Head of caudate nucleus (tissue), 42 donors: ENCODE measurements at regions not wholly inside any gene's neighbourhood (a gene's known extent, or its start where the extent isn't known, plus 50 kb on each side); places are given as distances from the start of the nearest gene placed in this dataset.

Experiments used
- DNase-seq, 42 donors: peaks; one replicate each; pipeline versions ENCODE4 v3.0.0 to v3.0.0-alpha.2; 2020 to 2021; ENCODE audit warnings: mixed read lengths in 7 of 42
- intact Hi-C: fragments of 100-400 bp; cut with DNase I; formaldehyde crosslinking; loops from one replicate; pipeline ENCODE4 v1.15.0; 2022

DNA sequence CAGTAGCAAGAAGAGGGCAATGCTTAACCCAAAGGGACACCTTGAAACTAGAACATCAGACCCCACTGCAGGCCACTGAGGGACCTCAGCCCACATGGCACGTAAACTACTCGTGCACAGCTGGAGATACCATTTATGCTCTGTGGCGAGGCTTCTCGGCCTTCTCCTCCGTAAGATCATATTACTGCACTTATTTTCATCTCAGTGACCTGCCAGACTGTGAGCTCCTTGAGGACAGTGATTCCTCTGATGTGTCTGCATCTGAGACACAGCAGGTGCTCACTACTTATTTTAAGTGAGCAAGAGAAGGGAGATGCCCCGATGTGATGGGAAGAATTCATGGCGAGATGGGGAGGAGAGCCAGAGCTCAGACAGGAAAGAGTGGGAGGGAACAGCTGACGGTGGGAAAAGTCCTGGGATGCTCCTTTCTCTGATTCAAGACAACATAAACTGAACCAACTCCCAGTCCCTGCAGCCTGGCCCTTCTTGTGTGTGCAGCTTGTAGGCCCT lies 137.6 kb downstream of the RPLP1 start:
- DNase-seq, result no peak
- intact Hi-C loops, result no loop called here

DNA sequence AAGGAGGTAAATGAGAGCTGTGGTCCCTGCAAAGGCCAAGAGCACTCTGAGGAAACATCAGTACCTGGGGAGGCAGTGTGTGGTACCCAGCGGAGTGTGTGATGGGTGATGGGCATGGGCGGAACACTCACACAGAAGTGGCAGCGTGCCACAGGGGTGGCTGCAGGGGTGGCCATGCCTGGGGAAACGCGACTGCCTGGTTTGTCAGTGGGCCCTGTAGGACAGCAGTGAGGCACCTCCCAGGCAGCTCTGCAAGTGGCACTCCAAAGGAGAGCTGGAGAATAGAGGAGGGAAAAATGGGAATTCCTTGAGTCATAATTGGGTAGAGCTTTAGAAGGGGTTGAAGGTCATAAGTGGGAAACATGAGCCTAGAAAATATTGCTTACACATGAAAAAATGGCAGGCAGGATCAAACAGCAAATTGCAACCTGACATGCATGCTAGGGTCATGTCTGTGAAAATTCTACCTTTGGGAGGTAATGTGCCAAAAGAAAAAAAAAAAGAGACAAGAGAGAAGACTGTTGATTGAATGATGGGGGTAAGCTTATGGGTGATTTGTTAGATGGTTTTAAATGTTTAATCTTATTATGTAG lies 138.4 kb downstream of the RPLP1 start:
- intact Hi-C loops, result no loop called here
- DNase-seq, result no peak

DNA sequence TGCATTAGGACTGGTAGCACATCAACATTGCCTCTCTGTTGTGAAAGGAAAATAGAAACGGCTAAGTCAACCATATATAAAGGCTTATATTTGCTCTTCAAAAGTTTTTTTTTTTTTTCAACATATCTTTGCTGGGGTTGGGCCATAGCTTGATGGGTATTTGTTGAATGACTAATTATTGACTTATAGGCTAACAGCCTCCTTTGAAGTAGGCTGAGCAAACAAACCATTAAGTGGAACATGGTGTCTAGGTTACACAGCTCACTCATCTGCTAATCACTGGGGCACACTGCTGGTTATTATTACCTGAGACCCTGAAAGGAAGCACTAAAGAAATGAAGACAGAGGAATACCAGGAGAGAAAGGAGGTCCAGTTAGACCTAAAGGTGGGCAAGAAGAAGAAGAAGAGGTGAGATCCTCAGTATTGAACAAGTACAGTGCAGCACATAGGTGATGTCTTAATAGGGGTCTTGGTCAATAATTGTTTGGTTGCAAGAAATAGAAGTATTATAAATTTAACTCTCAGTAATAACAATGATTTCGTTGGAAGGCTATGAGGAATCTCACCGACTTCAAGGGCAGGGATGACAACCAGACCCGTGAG lies 139.4 kb downstream of the RPLP1 start:
- intact Hi-C loops, result no loop called here
- no peak for DNase-seq

DNA sequence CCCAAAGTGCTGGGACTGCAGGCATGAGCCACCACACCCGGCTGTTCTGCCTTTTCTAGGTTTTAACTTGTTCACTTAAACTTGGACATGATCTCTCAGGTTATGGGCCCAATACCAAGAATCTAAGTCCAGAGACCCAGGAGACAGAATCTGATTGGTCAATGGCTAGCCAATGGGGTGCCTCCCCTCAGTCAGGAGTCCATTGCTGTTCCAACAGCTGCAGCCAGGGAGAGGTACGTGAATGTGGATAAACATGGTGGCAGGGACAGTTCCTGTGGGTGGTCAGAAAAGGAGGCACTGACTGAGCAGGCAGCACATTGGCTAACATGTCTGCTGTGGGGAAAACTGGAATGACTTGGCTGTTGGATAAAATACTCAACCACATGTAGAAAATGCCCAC lies 140.3 kb downstream of the RPLP1 start:
- intact Hi-C loops, result no loop called here
- DNase-seq, result no peak

DNA sequence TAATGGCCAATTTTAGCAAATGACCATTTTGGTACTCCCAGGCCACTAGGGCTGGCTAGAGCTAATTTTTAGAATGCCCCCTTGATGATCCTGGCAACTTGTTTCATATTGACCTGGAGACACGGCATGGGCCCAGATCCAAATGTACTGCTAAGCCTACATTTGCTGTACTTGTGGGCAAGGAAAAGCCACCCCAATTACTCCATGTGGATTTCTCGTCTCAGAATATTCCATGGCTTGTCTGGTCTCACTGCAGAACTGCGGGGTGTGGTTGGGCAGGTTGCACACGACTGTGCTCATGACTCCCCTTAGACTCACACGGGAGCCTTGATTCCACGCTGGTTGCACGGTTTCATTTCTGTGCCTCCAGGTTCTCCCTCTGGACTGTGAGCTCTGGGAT lies 140.9 kb downstream of the RPLP1 start:
- intact Hi-C loops, result no loop called here
- no peak for DNase-seq

DNA sequence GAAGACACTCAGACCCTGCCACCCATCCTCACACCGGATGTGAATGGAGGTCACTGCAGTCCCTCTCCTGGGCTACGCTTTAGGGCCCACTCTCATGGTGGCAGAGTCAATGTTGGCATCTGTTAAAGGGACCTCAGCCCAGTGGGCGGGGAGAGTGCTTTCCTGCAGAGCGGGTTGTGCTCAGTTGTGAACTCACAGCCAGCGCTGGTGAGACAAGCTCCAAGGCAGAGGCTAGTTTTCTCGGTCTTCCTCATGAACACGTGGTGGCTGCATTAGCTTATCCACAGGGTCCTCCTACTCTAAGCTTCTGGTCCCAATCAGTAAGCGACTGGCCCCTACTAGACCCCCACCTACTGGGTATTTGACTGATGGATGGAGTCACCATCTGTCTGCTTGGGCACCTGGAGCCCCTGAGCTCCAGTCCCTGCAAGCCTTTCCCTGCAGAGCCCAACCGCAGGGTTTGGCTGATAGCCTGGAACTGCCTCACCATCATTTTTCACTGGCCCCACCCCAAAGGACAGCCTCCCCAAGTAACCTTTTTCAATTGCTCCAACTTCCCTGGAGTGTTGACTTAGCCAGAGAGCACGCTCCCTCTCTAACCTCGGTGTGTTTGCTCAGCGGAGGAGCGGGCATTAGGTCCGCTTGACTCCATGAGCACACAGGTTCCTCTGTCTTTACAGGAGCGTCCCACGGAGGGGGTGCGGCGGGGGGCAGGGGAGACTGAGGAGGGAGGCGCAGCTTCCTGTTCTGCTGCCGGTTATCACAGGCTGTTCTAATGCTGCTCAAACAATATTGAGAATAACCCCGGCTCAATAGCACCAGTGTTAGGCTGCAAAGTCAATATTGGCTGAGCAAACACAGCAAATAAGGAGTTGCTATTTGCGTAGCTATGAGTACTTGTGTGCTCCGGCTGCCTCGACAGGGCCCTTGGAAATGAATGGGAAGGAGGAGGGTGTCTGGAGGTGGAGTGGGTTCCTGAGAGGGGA lies 141.7 kb downstream of the RPLP1 start:
- intact Hi-C loops, result no loop called here
- peak in 1 of 42 donors; percentile 11 for DNase-seq

DNA sequence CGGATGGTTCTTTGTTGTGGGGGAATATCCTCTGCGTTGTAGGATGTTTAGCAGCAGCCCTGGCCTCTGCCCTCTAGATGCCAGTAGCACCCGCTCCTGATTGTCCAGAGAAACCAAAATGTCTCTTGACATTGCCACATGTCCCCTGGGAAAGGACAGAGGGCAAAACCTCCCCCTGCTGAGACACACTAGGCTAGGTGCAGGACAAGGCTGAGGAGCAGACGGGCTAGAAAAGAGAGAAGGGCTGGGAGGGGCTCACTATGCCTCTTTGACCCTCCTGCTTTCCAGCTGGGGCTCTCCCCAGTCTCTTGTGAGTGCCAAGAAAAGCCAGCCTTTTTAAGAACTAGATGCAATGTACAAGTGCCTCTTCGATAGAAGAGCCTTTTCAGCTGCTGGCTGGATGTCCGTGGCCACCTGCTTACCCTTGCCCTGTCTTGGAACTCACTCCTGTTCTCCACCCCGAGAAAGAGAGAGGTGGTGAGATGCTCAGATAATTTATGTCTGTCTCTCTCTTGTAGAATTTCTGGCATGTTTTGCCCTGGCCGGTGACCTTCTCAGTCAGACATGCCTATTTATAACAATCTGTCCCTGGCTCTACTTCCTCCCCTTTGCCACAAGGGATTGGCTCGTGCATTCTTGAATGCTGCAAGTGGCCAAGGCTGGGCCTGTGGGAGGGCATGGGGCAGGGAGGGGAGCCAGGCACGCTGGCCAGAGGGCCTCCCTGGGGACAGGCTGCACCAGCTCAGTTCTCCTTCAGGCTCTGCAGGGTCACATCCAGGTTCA lies 142.6 kb downstream of the RPLP1 start:
- intact Hi-C loops, result no loop called here
- peak in 11 of 42 donors; percentile 14 to 45 (median 24) for DNase-seq

DNA sequence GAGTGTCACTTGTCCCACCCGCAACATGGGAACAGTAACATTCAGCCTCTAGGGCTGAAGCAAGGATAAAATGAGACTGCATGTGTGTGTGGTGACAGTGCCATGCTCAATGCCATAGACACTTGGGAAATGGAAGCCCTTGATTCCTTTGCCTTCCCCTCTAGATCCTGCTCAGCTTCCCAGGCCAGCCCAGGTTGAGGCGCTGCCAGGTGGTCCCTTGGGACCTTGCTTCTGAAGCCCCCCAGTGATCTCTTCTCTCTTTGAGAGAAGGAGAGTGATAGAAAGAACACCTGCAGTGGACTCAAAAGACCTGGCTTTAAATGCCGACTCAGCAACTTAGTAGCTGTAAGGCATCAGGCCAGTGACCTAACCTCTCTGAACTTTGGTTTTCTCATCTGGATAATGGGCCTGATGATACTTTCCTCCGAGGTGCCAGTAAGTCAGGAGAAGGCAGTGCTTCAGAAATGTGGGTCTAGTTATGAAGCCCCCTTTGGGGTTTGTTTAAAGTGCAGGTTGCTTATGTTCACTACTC lies 144.5 kb downstream of the RPLP1 start:
- intact Hi-C loops, result no loop called here
- no peak for DNase-seq

DNA sequence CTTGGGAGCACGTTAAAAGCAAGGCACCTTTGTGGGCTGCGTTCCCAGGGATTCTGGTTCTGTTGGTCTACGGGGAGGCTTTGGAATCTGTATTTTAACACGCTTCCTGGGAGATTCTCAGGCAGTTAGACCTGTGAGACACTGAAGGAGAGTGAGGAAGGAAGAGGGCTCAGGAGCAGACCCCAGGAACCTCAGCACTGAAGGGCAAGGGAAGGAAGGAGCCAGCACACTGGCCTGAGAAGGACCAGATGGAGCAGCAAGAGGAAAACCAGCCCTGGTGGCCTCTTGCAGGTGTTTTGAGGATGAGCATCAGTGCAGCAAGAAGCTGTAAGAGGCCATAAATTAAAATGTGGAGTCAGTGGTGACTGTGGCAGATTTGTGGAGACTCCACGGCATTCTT lies 146.7 kb downstream of the RPLP1 start:
- intact Hi-C loops, result no loop called here
- DNase-seq, result peak in 2 of 42 donors; percentile 2 to 18

DNA sequence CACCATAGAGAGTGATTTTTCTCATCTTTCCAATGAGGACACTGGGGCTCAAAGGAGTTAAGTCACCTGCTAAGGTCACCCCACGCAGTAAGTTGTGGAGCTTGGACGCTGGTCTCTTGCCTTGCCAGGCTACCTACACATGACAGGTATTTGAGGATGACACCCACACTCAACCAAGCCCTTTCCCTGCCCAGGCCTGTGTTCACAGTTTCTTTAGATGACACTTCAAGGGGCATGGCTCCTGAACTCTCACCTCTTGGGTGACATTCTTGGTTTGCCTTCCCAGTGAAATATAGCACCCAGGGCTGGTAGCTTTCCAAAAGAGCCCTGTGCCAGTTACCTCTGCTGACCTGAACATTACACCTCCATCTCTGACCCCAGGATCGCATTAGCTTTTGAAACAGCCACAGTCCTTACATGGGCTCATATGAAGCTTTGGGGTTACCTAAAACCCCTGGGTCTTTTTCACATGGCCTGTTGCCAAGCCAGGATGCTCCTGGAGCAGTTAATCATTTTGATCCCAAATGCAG lies 148.0 kb downstream of the RPLP1 start:
- DNase-seq, result no peak
- intact Hi-C loops, result no loop called here

DNA sequence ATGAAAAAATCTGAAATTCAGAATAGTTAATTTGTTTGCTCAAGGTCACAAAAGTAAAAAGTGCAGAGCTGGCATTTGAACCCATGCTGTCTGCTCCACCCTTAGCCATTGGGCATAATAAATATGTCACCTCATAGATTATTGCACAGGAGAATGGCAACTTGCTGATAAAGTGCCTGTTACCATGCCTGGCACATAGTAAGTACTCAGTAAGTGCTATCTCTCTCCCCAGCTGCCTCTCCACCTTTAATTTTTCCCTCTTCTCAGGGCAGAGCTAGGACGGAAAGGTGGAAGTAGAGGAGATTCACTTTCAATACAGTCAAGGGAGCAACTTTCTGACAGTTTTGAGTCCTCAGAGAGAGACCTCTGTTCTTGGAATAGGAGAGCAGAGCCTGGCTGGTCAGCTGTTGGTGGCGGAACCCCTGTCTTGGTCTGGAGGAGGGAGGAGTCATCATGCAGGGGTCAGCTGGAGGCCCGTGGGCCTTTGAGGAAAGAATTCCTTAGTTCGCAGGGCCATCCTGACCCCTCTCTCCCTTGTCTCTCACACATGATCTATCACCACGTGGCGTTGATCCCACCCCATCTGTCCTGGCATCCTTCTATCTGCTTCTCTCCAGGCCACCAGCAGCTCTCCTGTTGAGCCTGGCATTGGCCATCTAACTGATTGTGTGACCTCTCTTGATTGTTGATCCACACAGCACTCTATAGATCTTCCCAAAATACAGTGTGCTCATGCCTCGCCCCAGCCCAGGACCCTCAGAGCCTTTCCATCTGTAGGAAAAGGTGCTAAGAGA lies 149.3 kb downstream of the RPLP1 start:
- intact Hi-C loops, result no loop called here
- no peak for DNase-seq

DNA sequence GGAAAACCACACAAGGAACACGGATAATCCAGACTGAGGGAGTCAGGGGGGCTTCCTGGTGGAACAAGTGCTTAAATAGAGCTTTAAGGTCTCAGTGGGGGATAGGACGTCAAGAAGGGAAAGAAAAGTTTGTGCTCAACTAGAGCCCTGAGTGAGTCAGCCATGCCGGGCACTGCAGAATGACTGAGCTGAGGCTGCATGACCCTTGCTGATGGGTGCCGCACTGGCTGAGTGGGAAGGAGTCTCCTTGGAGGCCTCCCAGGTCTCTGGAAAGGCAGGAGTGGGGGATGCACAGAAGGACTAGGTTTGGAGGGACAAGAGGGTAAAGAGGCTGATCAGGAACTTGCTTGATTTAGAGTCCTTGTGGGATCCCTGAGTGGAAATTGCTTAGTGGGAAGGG lies 150.3 kb downstream of the RPLP1 start:
- intact Hi-C loops, result no loop called here
- no peak for DNase-seq

DNA sequence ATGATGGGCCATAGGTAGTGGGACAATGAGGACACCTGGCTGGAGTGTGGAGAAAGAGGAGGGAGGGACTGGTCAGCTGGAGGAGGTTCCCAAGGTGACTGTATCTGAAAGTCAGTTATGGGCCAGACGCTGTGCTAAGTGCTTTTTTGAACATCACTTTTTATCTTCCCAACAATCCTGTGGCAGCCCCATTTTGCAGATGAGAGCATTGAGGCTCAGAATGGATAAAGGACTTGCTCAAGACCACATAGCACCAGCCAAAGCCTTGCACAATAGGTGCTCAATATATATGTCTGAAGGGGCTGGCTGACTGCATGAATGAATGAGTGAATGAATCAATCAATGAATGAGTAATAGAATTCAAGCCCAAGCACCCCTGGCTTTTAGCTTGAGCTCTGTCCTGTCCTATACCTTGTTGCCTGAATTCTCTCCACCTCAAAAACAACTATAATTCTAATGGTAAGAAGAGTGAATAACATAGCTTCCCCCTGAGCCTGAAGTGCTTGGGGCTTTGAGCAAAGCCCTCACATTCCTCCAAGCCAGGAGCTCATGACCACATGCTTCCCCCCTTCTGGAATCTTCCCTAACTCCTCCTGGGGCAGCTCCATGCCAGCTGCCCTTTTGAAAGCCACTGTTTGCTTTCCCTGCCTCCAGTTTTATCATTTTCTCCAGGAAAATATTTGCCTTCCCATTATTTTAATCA lies 150.9 kb downstream of the RPLP1 start:
- intact Hi-C loops, result no loop called here
- no peak for DNase-seq

DNA sequence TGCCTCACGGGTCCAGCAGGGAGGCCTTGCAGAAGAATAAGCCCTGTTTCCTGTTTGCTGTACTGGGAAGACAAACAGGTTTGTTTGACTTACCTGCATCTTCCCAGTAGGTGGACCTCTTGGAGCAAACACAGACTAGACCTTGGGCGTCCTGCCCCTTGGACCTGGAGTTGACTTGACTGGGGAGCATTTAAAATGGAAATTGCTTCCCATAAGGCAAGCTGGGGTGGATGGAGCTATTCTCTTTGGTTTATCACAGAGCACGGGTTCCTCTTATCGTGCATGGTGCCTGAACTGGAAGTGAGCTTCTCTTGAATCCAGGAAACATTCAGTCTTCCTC lies 151.4 kb downstream of the RPLP1 start:
- DNase-seq, result no peak
- intact Hi-C loops, result no loop called here

DNA sequence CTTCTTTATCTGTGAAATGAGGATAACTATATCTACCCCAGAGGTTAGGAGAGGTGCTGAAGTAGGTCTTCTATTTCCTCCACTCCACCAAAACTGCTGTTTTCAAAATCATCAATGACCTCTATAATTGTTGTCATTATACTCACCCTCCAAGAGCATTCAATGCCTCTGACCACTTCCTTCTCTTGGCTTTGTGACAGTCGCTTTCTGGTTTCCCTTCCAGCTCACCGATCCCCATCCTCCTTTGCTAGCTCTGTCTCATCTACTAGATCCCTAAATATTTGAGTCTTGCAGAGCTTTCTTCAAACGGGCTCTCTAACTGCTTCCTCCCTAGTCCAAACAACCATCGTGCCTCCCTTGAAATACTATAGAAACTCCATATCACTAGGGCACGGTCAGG lies 153.5 kb downstream of the RPLP1 start:
- DNase-seq, result no peak
- intact Hi-C loops, result no loop called here

DNA sequence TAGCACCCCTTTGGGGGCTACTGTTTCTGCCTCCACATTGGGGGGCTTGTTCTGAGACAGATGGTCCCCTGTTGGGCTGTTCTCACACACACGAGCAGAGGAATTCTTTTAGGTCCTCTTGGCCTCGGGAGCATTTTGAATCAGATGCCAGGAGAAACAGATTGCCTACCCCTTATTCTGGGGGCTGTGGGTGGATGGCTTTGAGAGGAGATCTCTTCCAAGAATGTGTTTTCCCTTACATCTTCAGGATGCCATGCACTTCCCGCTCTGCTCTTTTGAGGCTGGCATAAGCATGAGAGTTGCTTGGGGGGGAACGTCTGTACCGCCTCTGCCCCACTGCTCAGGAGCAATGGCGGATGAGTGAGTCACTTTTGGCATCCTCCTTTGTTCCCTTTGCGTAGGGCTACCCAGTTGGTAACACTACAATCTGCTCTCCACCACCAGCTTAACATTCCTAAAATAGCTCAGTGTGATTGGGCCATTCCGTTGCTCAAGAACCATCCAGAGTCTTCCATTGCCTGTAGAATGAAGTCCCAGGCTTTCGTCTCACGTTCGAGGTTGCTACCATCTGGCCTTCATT lies 154.4 kb downstream of the RPLP1 start:
- DNase-seq, result no peak
- intact Hi-C loops, result no loop called here

DNA sequence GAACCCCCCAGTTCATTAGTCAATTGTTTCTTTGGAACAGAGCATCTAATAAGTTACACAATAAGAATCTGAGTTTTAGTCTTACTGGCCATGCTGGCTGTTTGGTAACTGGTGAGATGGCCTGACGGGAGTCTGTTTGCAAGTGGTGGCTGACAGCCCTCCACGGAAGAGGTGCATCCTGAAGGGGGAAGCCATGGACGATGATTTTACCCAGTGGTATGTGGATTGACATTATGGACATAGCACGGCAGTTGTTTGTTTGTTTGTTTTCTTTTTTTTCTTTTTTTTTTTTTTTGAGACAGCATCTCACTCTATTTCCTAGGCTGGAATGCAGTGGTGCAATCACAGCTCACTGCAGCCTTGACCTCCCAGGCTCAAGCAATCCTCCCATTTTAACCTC lies 156.0 kb downstream of the RPLP1 start:
- no peak for DNase-seq

More for the DNA sequence above, 156.0 kb downstream of the RPLP1 start:
- intact Hi-C loops, result no loop called here
